GM18519 (cell line): ENCODE measurements at regions not wholly inside any gene's neighbourhood (a gene's known extent, or its start where the extent isn't known, plus 50 kb on each side); places are given as distances from the start of the nearest gene placed in this dataset.

Experiments
- ATAC-seq: cut with Tn5 transposase; IDR thresholded peaks from one replicate; pipeline ENCODE4 v1.9.1; 2021; ENCODE audit warnings: mild to moderate bottlenecking, moderate library complexity; ENCODE audit not compliant: unreplicated experiment, low FRiP score

GRCh38 chr3:84439476-84439875, 519.3 kb upstream of the CADM2 start:
- no peak for ATAC-seq

GRCh38 chr3:84440291-84440690, 518.5 kb upstream of the CADM2 start:
- no peak for ATAC-seq

GRCh38 chr3:84442533-84442932, 516.3 kb upstream of the CADM2 start:
- no peak for ATAC-seq

GRCh38 chr3:84444726-84445521, 513.9 kb upstream of the CADM2 start:
- no peak for ATAC-seq

- ATAC-seq: no peak
Observed at GRCh38 chr3:84487296-84487695, 471.5 kb upstream of the CADM2 start.

GRCh38 chr3:84504761-84505160, 454.0 kb upstream of the CADM2 start:
- no peak for ATAC-seq

- ATAC-seq: no peak
Observed at GRCh38 chr3:84510007-84510406, 448.8 kb upstream of the CADM2 start.

- no peak for ATAC-seq
Observed at GRCh38 chr3:84522893-84523292, 435.9 kb upstream of the CADM2 start.

GRCh38 chr3:84536916-84537315, 421.9 kb upstream of the CADM2 start:
- ATAC-seq: no peak

GRCh38 chr3:84538597-84538996, 420.2 kb upstream of the CADM2 start:
- no peak for ATAC-seq

- ATAC-seq: no peak
Observed at GRCh38 chr3:84547207-84547606, 411.6 kb upstream of the CADM2 start.

- peak; percentile 81 for ATAC-seq
Observed at GRCh38 chr3:84547971-84548970, 410.5 kb upstream of the CADM2 start.

GRCh38 chr3:84555629-84556028, 403.2 kb upstream of the CADM2 start:
- ATAC-seq: no peak

GRCh38 chr3:84566256-84566655, 392.5 kb upstream of the CADM2 start:
- no peak for ATAC-seq

GRCh38 chr3:84567796-84568195, 391.0 kb upstream of the CADM2 start:
- ATAC-seq: no peak

- no peak for ATAC-seq
Observed at GRCh38 chr3:84573962-84574361, 384.8 kb upstream of the CADM2 start.

- no peak for ATAC-seq
Observed at GRCh38 chr3:84586427-84586826, 372.4 kb upstream of the CADM2 start.

- no peak for ATAC-seq
Observed at GRCh38 chr3:84600703-84601225, 358.0 kb upstream of the CADM2 start.

- ATAC-seq: no peak
Observed at GRCh38 chr3:84601303-84601702, 357.5 kb upstream of the CADM2 start.

GRCh38 chr3:84621823-84622222, 337.0 kb upstream of the CADM2 start:
- no peak for ATAC-seq

GRCh38 chr3:84634668-84635067, 324.1 kb upstream of the CADM2 start:
- no peak for ATAC-seq
